ENCODE measurements at regions not wholly inside any gene's neighbourhood (a gene's known extent, or its start where the extent isn't known, plus 50 kb on each side); places are given as distances from the start of the nearest gene placed in this dataset.

- TF ChIP-seq MEF2D (tag; conservative IDR thresholded peaks at IDR 0.05; ENCODE audit: low read depth) (peak; percentile 65), SOX6 (IDR thresholded peaks at IDR 0.05) (peak; percentile 90), ZNF316 (IDR thresholded peaks at IDR 0.05) (peak; percentile 99), RCOR1 (IDR thresholded peaks at IDR 0.05; ENCODE audit: borderline replicate concordance in 1 of 2, low read depth in 2 of 2, low read length in 2 of 2) (peak in 1 of 2 experiments; percentile 90; a peak in 2 of 4 replicates), PBX2 (CRISPR knock-in tag; IDR thresholded peaks at IDR 0.05; ENCODE audit: low read depth) (peak; percentile 74), PBX2 (tag; conservative IDR thresholded peaks at IDR 0.05; ENCODE audit: low read depth) (peak; percentile 99), MYC (IDR thresholded peaks at IDR 0.05; ENCODE audit: low read depth, low read length) (peak; percentile 60; the same call in 1 of the 2 replicates), MYC (CRISPR knock-in tag; IDR thresholded peaks at IDR 0.05; ENCODE audit: borderline replicate concordance, low read depth) (no peak), MGA (IDR thresholded peaks at IDR 0.05) (peak; percentile 70), NFRKB (IDR thresholded peaks at IDR 0.05; ENCODE audit: low read depth) (no peak; the same call in 1 of the 2 replicates), ZMIZ1 (IDR thresholded peaks at IDR 0.05; ENCODE audit: low read depth in 2 of 2, low read length in 2 of 2) (peak in 1 of 2 experiments; percentile 70; a peak in 2 of 4 replicates)
Measured at GRCh38 chr5:42876375-42876844, 64.7 kb upstream of the SELENOP start (continued).

Measured in K562 (cell line).